Gastrocnemius medialis (tissue), 4 donors: ENCODE measurements at regions not wholly inside any gene's neighbourhood (a gene's known extent, or its start where the extent isn't known, plus 50 kb on each side); places are given as distances from the start of the nearest gene placed in this dataset.

Experiments
- ATAC-seq, 2 donors: fragments of 150-250 bp; one replicate each; pipeline ENCODE4 v1.9.1; 2016
- DNase-seq, 2 donors: peaks; one replicate each; pipeline ENCODE4 v3.0.0-alpha.2; 2019
- H3K27ac ChIP-seq, 4 donors: fragments of 200-600 bp; sonication (generic); 1 replicate in 1 of 4; 2 replicates in 3 of 4; pipeline ENCODE4 v1.5.1; 2016 to 2018; ENCODE audit warnings: mild to moderate bottlenecking in 2 of 4, moderate library complexity in 1 of 4
- H3K27me3 ChIP-seq, 3 donors: fragments of 200-600 bp; sonication (generic) in 2 of 3; 1 replicate in 1 of 3; 2 replicates in 2 of 3; pipeline versions ENCODE4 v1.5.1 to v1.6.0; 2016 to 2019; ENCODE audit warnings: mild to moderate bottlenecking in 1 of 3, moderate library complexity in 1 of 3
- H3K36me3 ChIP-seq, 2 donors: fragments of 200-600 bp; sonication (generic) in 1 of 2; one replicate each; pipeline ENCODE4 v1.5.1; 2017 to 2018
- H3K4me1 ChIP-seq, 2 donors: fragments of 200-600 bp; sonication (generic) in 1 of 2; one replicate each; pipeline ENCODE4 v1.5.1; 2016 to 2017; ENCODE audit warnings: mild to moderate bottlenecking in 2 of 2
- H3K4me3 ChIP-seq, 4 donors: fragments of 200-600 bp; sonication (generic) in 3 of 4; 1 replicate in 1 of 4; 2 replicates in 3 of 4; pipeline ENCODE4 v1.5.1; 2016 to 2019; ENCODE audit warnings: mild to moderate bottlenecking in 2 of 4
- H3K9me3 ChIP-seq, 3 donors: fragments of 200-600 bp; sonication (generic) in 2 of 3; 1 replicate in 1 of 3; 2 replicates in 2 of 3; pipeline ENCODE4 v1.5.1; 2016 to 2019
- CTCF ChIP-seq, 5 experiments: fragments of 450-650 bp in 3 of 5; fragments of 200-600 bp in 2 of 5; sonication (generic) in 2 of 5; IDR thresholded peaks in 4 of 5; conservative IDR thresholded peaks in 1 of 5; 1 replicate in 4 of 5; 2 replicates in 1 of 5; pipeline ENCODE4 v1.5.1; 2016 to 2019; ENCODE audit warnings: antibody characterized with exemption in 5 of 5, mild to moderate bottlenecking in 3 of 5, moderate library complexity in 3 of 5
- POLR2A ChIP-seq, 2 donors: fragments of 450-650 bp; IDR thresholded peaks; one replicate each; pipeline ENCODE4 v1.6.1; 2017; ENCODE audit warnings: antibody characterized with exemption in 2 of 2, mild to moderate bottlenecking in 2 of 2, moderate library complexity in 2 of 2
- in situ Hi-C, 4 donors: fragments of 200-750 bp; cut with MboI; loops; one replicate each; pipeline versions ENCODE4 v1.15.0 to v1.8.0; 2017; ENCODE audit warnings: low sequenced_read_pairs in 4 of 4
- intact Hi-C: fragments of 100-400 bp; cut with DNase I; formaldehyde crosslinking; loops from one replicate; pipeline ENCODE4 v1.15.1; 2023; ENCODE audit warnings: low total_unique reads

GRCh38 chr17:79279320-79279719 is 204.7 kb downstream of the ENGASE start:
- Histone ChIP-seq H3K9me3 (no peaks in the 10 kb centered on the region), H3K4me3 (no peak overlapping the region), H3K27ac (no peak overlapping the region), H3K27me3 (no peaks in the 10 kb centered on the region), H3K36me3 (no peaks in the 10 kb centered on the region), H3K4me1 (peaks cover 0 to 14% of the 10 kb centered on the region in 2 donors)
- DNase-seq (no peak), ATAC-seq (no peak)
- TF ChIP-seq POLR2A (IDR thresholded peaks at IDR 0.05) (no peak), CTCF (IDR thresholded peaks at IDR 0.05 in 4 of 5, conservative IDR thresholded peaks at IDR 0.05 in 1 of 5) (no peak)
- intact Hi-C loops: no loop called here
- in situ Hi-C loops: no loop called here

- Histone ChIP-seq H3K27me3 (peaks cover 7 to 15% (median 12%) of the 10 kb centered on the region in 3 donors), H3K4me3 (no peak overlapping the region), H3K36me3 (no peaks in the 10 kb centered on the region), H3K27ac (no peak overlapping the region), H3K4me1 (peaks cover 0 to 9% of the 10 kb centered on the region in 2 donors), H3K9me3 (no peaks in the 10 kb centered on the region)
- ATAC-seq: no peak
- TF ChIP-seq CTCF (IDR thresholded peaks at IDR 0.05 in 4 of 5, conservative IDR thresholded peaks at IDR 0.05 in 1 of 5) (no peak), POLR2A (IDR thresholded peaks at IDR 0.05) (no peak)
- no peak for DNase-seq
- intact Hi-C loops (no loop called here), in situ Hi-C loops (no loop called here)
Measured at GRCh38 chr17:79276821-79277220, 202.2 kb downstream of the ENGASE start.

GRCh38 chr17:79273660-79274059 is 199.0 kb downstream of the ENGASE start:
- TF ChIP-seq POLR2A (IDR thresholded peaks at IDR 0.05): no peak
- in situ Hi-C loops (no loop called here), intact Hi-C loops (no loop called here)
- DNase-seq (no peak), ATAC-seq (no peak)
- H3K27ac ChIP-seq: no peak overlapping the region
- peaks cover 15 to 23% (median 15%) of the 10 kb centered on the region in 3 donors for H3K27me3 ChIP-seq
- H3K36me3 ChIP-seq: no peaks in the 10 kb centered on the region
- H3K4me3 ChIP-seq: no peak overlapping the region
- H3K9me3 ChIP-seq: no peaks in the 10 kb centered on the region
- H3K4me1 ChIP-seq: no peaks in the 10 kb centered on the region

- intact Hi-C loops: no loop called here
- no peak overlapping the region for H3K4me3 ChIP-seq
- H3K27ac ChIP-seq: no peak overlapping the region
- H3K27me3 ChIP-seq: peaks cover 18 to 25% (median 19%) of the 10 kb centered on the region in 3 donors
- in situ Hi-C loops: no loop called here
- H3K9me3 ChIP-seq: no peaks in the 10 kb centered on the region
- no peaks in the 10 kb centered on the region for H3K36me3 ChIP-seq
- ATAC-seq (no peak), DNase-seq (no peak)
- no peaks in the 10 kb centered on the region for H3K4me1 ChIP-seq
- TF ChIP-seq POLR2A (IDR thresholded peaks at IDR 0.05) (no peak), CTCF (IDR thresholded peaks at IDR 0.05 in 4 of 5, conservative IDR thresholded peaks at IDR 0.05 in 1 of 5) (no peak)
Measured at GRCh38 chr17:79272666-79273219, 198.1 kb downstream of the ENGASE start.

- H3K4me3 ChIP-seq: no peak overlapping the region
- no peak for DNase-seq
- H3K4me1 ChIP-seq: no peaks in the 10 kb centered on the region
- no peak for TF ChIP-seq CTCF (IDR thresholded peaks at IDR 0.05 in 4 of 5, conservative IDR thresholded peaks at IDR 0.05 in 1 of 5)
- TF ChIP-seq POLR2A (IDR thresholded peaks at IDR 0.05): no peak
- no peak for ATAC-seq
- no peaks in the 10 kb centered on the region for H3K9me3 ChIP-seq
- H3K36me3 ChIP-seq: no peaks in the 10 kb centered on the region
- in situ Hi-C loops: no loop called here
- no peak overlapping the region for H3K27ac ChIP-seq
- H3K27me3 ChIP-seq: peaks cover 19 to 25% (median 20%) of the 10 kb centered on the region in 3 donors
- intact Hi-C loops: no loop called here
Measured at GRCh38 chr17:79272220-79272619, 197.6 kb downstream of the ENGASE start.
